ENCODE measurements at regions not wholly inside any gene's neighbourhood (a gene's known extent, or its start where the extent isn't known, plus 50 kb on each side); places are given as distances from the start of the nearest gene placed in this dataset.
"Not testable (repeated sequence)": the region's sequence is repeated elsewhere in the genome, so short reads cannot be mapped to it uniquely, and the experiment has no call there.

DNA sequence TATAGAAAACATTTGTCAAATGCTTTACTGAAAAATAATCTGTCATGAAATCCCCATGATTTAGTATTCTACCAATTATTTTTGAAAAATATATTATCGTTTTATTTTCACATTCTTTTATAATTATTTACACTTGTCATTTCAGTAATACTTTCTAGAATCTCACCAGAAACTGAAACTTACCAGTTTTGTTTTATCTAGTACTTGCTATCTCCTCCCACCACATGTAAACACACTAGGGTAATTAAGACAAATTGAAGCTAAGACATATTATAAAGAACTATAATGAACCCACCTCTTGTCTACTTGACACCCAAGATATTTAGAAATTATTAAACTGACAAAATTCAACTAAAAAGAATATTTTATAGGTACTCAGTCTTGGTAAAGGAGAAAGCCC lies 51.5 kb upstream of the GRM3 start:
- DNase-seq = no peak

DNA sequence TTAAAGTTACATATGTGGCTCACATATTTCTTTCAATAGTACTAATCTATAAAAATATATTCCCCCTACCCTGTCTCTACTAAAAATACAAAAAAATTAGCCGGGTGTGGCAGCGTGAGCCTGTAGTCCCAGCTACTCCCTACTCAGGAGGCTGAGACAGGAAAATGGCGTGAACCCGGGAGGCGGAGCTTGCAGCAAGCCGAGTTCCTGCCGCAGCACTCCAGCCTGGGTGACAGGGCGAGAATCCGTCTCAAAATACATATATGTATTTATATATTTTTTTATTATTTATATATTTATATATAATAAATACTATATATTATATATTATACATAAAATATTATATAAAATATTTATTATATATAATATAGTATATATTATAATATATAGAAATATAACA lies 69.7 kb upstream of the GRM3 start:
- DNase-seq = no peak

DNA sequence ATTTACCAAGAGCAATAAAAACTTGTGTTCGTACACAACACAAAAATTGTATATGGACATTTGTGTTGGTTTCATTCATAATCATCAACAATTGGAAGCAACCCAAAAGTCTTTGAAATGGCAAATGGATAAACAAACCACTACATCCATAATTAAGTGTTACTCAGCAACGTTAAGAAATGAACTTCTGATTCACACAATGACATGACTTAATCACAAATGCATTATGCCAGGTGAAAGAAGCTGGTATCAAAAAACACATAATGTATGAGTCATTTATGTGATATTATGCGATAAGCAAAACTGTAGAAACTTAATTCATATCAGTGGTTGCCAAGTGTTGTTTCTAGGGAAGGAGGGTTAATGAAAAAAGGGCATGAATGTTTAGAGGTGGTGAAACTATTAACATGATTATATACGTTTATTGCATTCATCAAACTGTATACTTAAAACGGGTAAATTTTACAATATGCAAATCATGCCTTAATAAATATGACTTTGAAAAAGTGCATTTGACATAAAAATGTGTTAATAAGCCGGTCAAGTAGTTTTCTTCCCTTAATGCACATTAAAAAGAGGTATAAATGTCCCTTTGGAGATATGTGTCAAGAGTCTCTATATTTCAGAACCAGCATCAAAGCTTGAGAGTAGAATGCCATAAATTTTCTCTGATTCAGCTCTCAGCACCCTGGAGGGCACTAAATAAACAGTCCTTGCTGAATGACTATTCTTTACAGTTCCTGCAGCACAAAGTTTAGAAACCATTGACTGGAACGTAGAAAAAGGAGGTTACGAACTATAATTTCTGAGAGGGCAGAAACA lies 84.8 kb upstream of the GRM3 start:
- DNase-seq = no peak

DNA sequence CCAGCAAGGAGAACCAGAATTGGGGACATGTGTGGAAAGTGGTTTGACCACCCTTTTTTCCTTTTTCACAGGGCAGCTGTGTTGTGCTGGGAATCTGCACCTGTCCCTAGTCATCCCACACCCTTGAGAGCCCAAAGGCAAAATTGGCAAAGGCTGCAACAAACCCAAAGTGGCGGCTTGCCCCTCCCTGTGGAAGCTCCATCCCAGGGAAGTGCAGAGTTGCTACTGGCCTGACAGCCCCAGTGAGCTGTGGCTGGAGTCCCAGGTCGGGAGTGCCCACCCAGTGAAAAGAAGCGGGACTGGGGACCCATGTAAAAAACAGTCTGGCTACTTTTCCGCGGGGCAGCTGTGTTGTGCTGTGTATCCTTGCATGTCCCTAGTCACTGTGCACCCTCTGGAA lies 109.1 kb upstream of the GRM3 start:
- no peak for DNase-seq

DNA sequence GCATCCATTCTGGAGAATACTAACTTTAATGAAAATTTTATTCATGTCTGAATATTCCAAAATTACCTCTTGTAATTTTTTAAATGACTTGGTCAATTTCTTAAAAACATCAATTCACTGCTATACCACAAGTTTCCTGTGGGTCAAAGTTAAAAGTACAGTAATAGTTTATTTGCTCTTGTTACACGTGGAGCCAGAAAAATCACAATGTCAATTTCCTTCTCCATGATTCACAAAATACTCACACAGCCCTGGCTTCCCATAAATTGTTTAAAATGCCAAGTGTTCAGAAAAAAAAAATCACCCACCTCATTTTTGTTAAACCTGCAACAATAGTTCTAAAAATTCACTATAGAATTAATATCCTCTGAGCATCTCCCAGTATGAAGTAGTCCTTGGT lies 139.5 kb upstream of the GRM3 start:
- no peak for DNase-seq

DNA sequence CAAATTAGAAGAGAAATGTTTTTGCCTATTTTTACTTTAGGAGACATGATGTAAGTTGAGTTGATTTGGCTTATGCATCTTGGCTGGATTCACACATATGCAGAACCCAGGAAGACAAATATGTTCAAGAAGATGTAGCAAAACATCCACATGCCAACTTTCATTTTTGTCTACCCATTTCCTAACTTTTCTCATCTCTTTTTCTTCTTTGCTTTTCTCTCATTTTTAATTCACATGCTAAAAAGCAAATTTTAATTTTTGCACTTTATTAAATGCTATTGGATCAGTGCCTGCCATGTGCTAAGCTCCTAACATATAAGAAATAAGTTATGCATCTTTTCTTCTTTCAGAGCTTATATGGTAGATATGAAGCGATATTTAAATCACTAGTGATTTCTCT lies 143.7 kb upstream of the GRM3 start:
- no peak for DNase-seq

DNA sequence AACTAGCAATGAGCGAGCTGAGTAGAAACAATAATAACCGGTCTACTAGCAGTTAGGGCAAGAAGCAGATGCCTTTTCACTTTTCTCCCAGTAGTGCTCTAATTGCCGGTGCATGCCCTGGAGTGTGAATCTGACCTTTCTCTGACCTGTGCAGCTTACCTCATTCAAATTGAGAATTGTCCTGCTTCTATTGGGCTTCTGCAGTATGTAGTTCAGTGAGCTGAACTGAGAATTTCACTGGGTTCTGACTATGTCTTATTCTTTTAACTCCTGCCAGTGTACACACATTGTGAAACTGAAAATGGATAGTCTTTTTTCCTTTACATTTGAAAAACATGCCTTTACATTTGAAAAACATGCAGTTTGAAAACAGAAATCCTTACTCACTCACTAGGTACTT lies 157.9 kb upstream of the GRM3 start:
- DNase-seq = no peak

DNA sequence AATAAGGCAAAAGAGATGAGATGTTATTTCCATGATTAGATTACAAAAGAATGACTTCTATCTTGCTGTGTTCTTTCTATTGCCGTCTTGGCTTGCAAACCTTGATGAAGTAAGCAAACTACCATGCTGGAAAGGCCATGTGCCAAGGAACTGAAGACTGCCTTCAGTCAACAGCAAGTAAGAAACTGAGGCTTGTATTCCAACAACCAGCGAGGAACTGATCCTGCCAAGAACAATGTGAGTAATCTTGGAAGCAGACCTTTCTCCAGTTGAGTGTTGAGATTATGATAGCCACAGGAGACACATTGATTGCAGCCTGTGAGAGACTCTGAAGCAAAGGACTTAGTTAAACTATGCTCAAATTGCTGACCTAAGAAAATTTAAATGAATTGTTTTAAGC lies 164.6 kb upstream of the GRM3 start:
- no peak for DNase-seq

DNA sequence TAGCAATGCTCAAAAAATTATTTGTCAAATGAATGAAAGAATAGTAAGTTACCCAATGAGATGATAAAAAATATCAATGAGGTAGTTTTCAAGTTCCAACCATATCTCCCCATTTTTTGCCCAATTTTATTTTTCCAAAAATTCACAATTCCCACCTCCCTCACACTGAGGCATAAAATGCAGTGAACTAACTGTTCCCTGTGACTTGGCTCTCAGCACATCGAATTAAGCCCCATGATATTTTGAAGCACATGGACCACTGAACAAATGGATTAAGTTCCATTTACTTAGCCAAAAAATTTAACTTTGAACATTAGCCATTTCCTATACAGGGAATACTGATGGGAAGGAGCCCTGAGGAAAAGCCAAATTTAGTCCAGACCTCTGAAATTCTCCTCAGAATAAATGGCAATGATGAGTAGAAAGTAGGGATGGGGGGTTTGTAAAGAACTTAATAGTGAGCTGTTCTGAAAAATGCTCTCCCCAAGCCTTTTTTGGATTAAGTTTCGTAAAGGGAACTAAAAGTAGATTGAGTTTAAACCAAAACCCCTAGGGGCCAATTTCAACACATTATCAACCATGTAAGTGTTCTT lies 166.3 kb upstream of the GRM3 start:
- DNase-seq = no peak

DNA sequence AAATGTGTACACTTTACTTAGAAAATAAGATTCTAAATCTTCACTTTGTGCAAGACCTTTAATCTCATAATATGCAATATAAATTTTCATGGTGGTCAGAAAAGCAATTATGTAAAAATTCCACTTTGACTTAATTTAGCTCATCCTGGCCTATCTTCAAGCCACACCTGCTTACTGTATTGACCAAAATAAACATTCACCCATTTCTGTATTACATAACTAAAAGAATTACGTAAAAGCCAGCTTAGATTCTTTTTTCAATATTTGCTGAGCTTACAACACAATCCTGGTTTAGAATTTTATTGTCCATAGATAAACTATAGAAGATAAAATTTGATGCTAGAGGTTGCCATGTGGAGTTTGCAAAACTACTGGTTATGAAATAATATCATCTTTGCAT lies 172.9 kb upstream of the GRM3 start:
- no peak for DNase-seq

DNA sequence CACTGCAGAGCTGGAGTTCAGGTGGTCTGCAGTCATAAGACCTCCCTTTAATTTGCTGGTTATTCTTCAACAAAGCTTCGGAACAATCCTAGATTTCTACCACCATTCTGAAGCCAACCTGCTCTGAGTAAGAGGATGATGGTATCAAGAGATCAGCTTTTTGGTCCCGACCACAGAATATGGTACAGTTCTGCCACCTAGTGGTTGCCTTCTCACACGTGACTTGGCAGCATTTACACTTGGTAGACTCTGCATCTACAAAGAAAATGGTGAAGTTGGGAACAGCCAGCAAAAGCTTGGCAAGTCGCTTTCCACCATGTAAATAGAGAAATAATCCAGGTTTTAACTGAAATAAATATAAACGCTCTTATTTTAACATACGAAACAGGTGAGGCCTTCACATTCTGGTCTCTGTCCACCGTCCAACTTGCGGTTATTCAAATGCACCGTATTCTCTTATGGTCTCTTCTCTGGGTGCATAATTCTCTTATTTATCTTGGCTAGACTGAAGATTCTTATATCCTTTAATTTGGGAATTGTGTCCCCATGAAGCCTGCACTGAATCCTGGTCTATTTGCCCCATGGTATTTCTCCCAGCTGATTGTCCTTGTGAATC lies 173.9 kb upstream of the GRM3 start:
- DNase-seq = peak in 2 of 6 experiments; percentile 2 to 13

DNA sequence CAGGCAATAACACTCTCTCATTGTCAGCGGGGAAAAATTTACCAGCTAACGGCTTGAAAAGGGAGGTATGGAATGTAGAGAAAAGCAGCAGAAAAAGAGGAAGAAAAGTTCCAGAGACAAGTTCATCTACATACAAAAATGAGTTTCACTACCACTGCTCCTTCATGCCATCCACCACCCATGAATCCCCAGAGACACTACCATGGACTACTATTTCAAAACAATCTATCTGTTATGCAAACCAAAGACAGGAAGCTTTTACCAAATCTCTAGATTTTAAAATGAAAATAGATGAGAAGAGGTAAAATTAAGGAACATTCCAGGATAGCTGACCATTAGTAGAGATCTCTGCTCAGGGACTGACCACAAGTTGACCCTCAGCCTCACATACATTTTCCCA lies 189.0 kb upstream of the GRM3 start:
- no peak for DNase-seq

DNA sequence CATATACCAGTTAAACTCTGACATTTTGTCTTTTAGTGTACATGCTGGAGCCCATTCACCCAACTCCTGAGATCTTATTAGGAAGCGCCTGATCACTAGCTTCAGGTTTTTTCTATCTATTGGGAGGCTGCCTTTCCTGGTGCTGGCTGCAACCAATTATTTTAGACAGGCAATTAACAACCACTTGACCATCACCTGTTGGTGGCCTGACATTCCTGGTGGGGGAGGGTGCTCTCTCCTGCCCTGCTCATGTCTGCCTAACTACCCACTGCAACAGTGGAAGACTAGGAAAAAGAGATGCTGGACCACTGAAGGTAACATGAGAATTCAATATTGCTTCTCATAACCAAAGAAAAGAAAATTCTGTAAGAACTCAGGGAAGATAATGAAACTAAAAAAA lies 190.3 kb upstream of the GRM3 start:
- no peak for DNase-seq

DNA sequence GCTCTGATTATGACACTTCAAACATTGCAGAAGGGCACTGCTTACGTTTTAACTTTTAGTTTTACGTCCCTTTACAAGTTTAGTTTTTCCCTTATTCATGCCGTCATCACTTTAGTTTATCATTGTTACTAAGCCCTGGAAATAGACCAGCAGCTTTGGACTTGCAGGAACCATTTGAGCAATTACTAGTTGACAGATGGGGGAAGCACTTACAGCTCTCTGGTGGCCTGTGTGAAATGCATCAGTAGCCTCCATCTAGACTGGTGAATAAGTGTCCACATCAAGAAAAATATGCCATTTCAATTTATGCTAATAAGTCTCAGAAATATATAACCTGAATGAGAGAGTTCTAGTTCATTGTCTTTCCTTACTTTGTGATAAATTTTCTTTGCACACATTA lies 194.9 kb upstream of the GRM3 start:
- no peak for DNase-seq

DNA sequence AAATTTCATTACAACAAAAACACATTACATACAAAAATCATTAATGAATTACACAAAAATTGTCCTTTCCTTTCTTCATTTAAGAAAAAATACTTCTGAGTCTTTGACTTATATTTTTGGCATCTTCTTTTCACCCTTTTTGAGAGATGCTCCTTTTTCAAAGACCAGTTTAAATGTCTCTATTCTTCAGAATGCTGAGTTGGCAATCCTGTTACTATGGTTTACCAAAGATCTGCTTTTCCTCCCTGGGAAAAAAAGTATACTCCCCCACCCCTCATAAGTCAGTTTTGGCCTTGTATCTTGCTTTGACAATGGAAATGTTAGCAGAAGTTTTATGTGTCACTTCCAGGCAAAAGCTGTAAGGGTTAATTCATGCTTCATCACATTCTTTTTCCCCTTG lies 198.4 kb upstream of the GRM3 start:
- DNase-seq = no peak

DNA sequence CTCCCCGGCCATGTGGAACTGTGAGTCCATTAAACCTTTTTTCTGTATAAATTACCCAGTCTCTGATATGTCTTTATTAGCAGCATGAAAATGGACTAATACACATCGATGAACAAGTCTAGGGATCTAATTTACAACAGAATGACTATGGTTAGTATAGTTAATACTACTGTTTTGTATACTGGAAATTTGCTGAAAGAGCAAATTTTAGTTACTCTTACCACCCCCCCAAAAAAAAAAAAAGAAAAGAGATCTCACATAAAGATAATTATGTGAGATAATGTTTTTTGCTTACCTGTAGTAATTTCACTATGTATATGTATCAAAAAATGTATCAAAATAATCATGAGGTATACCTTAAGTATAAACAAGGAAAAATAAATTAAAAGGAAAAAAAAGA lies 199.5 kb upstream of the GRM3 start:
- no peak for DNase-seq

DNA sequence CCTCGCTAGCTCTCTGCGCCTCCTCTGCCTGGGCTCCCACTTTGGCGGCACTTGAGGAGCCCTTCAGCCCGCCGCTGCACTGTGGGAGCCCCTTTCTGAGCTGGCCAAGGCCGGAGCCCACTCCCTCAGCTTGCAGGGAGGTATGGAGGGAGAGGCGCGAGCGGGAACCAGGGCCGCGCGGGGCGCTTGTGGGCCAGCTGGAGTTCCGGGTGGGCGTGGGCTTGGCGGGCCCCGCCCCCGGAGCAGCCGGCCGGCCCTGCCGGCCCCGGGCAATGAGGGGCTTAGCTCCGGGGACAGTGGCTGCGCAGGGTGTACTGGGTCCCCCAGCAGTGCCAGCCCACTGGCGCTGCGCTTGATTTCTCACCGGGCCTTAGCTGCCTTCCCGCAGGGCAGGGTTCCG lies 203.3 kb upstream of the GRM3 start:
- not testable (repeated sequence) for DNase-seq

DNA sequence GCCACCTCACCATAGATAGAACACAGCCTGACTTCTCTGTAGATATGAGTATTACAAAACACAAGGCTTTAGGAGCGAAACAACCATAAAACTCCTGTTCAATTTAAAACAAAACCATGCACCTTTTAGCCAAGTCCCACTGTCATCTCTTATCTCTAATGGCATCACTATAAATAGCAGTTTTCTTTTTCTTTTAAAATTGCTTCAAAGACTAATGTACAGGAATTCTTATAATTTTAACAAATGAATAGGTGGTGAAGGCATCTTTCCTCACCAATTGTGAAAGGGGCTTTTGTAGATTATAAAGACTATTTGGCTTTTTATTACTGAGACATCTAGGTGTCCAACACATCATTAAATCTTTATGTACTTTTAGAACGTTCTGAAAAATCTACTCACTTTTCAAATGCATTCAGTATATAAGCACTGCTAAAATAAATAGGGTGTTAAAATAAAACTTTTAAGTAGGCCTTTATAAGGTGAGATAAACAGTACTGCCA lies 205.7 kb upstream of the GRM3 start:
- no peak for DNase-seq

DNA sequence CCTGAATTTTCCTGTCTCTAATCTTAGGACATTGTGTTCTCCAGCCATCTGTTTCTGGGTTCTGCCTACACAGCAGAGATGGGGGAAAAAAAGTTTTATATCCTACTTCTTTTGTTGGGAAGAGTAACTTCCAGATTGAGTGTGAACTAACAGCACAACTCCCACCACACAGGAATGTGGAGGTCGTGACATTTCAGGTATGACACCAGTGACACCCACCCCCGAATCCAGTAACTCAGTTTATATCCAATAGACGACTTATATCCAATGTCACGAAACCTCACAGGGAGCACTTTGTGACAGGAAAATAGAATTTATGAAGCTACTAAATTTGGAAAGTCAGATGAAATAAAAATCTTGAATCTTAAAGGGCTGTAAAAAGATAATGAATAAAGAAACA lies 211.9 kb upstream of the GRM3 start:
- DNase-seq = no peak

DNA sequence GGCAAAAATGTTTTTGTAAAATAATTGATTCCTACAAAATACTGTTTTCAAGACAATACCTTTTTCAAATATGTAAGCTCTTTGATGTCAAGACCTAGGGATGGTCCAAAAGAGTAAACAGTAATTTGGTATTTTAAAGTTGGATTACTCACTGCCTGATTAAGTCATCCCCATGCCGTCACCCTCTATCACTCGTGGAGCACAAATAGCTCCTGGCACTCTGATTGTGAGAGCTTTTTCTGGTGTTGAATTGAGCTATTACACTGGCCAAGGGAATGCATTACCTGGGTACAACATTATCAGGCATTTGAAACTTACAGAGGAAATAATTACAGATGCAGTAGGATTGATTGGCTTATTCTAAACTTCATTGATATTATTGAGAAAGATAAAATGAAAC lies 231.9 kb upstream of the GRM3 start:
- DNase-seq = no peak

DNA sequence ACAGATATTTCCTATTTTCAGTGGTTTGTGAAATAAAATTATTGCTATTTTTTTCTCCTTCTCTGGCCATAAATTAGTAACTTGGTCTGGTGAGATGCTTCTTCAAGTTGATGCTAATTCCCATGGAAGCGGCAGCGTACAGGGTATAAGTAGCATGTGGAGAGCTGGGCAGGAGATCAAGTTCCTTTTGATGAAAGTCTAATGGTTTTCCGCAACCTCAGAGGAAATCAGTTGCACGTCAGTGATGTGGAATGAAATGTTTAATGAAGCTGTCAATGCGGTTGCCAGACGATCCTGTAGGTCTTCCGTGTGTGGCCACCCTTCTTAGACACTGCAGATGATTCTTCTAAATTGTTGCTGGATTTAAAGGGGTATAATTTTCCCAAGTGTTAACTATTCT lies 236.4 kb upstream of the GRM3 start:
- no peak for DNase-seq

DNA sequence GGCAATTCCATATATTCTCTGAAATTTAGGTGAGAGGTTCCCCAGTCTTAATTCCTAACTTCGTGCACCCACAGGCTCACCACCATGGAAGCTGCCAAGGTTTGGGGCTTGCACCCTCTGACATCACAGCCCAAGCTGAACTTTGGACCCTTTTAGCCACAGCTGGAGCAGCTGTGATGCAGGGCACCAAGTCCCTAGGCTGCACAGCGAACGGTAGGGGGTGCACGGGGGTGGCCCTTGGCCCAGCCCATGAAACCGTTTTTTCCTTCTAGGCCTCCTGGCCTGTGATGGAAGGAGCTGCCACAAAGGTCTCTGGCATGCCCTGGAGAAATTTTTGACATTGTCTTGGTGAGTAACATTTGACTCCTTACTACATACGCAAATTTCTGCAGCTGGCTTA lies 251.9 kb upstream of the GRM3 start:
- DNase-seq = no peak

DNA sequence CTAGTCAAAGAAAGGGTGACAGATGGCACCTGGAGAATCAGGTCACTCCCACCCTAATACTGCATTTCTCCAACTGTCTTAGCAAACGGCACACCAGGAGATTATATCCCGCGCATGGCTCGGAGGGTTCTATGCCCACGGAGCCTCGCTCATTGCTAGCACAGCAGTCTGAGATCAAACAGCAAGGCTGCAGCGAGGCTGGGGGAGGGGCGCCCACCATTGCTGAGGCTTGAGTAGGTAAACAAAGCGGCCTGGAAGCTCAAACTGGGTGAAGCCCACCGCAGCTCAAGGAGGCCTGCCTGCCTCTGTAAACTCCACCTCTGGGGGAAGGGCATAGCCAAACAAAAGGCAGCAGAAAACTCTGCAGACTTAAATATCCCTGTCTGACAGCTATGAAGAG lies 268.1 kb upstream of the GRM3 start:
- DNase-seq = not testable (repeated sequence)

DNA sequence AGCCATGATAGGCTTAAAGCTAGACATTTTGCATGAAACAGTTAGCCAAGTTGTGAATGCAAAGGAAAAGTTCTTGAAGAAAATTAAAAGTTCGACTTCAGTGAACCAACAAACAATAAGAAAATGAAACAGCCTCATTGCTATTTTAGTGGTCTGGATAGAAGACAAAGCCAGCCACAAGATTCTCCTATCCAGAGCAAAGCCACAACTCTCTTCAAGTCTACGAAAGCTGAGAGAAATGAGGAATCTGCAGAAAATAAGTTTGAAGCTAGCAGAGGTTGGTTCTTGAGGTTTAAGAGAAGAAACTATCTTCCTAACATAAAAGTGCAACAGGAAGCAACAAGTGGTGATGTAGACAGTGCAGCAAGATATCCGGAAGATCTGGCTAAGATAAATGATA lies 271.4 kb upstream of the GRM3 start:
- DNase-seq = no peak
